ENCODE measurements at regions not wholly inside any gene's neighbourhood (a gene's known extent, or its start where the extent isn't known, plus 50 kb on each side); places are given as distances from the start of the nearest gene placed in this dataset.

DNA sequence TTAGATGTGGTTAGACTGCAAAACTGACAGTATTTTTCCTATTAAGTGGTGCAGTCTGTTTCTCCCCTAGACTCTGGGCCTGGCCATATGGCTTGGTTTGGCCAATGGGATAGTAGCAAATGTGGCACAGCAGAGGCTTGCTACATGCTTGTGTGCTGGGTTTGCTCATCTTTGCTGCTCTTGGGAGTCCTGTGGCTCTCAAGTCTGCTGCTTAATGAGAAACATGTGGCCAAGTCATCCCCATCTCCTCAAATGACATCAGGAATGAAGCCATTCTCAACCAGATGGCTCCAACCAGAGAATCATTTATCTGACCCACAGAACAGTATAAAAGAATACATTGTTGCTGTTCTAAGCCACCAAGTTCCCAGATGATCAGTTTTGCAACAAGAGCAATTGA, 57.1 kb upstream of the PAX3 start:
- TF ChIP-seq EZH2 (IDR thresholded peaks at IDR 0.05; ENCODE audit: low read length, missing control alignments), result no peak
- TF ChIP-seq, protein P1, sequence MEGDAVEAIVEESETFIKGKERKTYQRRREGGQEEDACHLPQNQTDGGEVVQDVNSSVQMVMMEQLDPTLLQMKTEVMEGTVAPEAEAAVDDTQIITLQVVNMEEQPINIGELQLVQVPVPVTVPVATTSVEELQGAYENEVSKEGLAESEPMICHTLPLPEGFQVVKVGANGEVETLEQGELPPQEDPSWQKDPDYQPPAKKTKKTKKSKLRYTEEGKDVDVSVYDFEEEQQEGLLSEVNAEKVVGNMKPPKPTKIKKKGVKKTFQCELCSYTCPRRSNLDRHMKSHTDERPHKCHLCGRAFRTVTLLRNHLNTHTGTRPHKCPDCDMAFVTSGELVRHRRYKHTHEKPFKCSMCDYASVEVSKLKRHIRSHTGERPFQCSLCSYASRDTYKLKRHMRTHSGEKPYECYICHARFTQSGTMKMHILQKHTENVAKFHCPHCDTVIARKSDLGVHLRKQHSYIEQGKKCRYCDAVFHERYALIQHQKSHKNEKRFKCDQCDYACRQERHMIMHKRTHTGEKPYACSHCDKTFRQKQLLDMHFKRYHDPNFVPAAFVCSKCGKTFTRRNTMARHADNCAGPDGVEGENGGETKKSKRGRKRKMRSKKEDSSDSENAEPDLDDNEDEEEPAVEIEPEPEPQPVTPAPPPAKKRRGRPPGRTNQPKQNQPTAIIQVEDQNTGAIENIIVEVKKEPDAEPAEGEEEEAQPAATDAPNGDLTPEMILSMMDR (conservative IDR thresholded peaks at IDR 0.05 in 1 of 2, IDR thresholded peaks at IDR 0.05 in 1 of 2; ENCODE audit: low read depth in 1 of 2, low read length in 2 of 2), result no peak
- H3K36me3 ChIP-seq (ENCODE audit: control insufficient read depth, insufficient read depth, low read length), result no peaks in the 10 kb centered on the region
- H4K20me1 ChIP-seq (ENCODE audit: control insufficient read depth, extremely low read depth, insufficient read depth, low read length), result no peaks in the 10 kb centered on the region
- H3K4me3 ChIP-seq (replicated peaks in 1 of 4; ENCODE audit: control extremely low read depth in 1 of 4, insufficient read depth in 1 of 4, low read depth in 3 of 4, low read length in 4 of 4), result no peak overlapping the region
- H3K4me1 ChIP-seq (ENCODE audit: control insufficient read depth, extremely low read depth, insufficient read depth, low read length), result no peaks in the 10 kb centered on the region
- H3K9ac ChIP-seq (ENCODE audit: insufficient read depth, low read length), result no peak overlapping the region
- H3K9me3 ChIP-seq (ENCODE audit: control insufficient read depth, insufficient read depth, low read depth, low read length), result no peaks in the 10 kb centered on the region
- peak; percentile 1 to 31 for DNase-seq (ENCODE audit: low read depth in 2 of 2)
- no peak overlapping the region for H2AFZ ChIP-seq (ENCODE audit: low read length)
- H3K4me2 ChIP-seq (ENCODE audit: extremely low read depth, insufficient read depth, low read length), result no peak overlapping the region
- no peak overlapping the region for H3K27ac ChIP-seq (ENCODE audit: insufficient read depth, low read length)
- no peaks in the 10 kb centered on the region for H3K27me3 ChIP-seq (ENCODE audit: control insufficient read depth, insufficient read depth, low read length)
- no peaks in the 10 kb centered on the region for H3K79me2 ChIP-seq (ENCODE audit: control insufficient read depth, insufficient read depth, low read length)

DNA sequence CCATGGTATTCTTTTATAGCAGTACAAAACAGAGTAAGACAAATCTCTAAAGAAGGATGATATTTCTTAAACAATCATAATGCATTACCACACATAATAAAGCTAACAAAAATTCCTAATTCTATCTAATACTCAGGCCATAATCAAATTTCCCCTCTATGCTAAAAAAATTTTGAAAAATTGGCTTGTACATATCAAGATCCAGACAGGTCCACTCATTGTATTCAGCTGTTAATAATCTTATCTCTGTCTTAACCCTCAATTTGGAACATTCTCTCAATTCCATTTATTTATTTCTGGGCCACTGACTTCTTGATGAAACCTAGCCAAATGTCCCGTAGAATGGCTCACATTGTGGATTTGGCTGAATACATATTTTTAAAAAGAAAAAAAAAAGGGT, 59.1 kb upstream of the PAX3 start:
- DNase-seq (ENCODE audit: low read depth in 2 of 2), result peak in 1 of 2 donors; percentile 3
- Histone ChIP-seq H3K9ac (ENCODE audit: insufficient read depth, low read length) (no peak overlapping the region), H3K79me2 (ENCODE audit: control insufficient read depth, insufficient read depth, low read length) (no peaks in the 10 kb centered on the region), H4K20me1 (ENCODE audit: control insufficient read depth, extremely low read depth, insufficient read depth, low read length) (no peaks in the 10 kb centered on the region), H3K27me3 (ENCODE audit: control insufficient read depth, insufficient read depth, low read length) (no peaks in the 10 kb centered on the region), H3K36me3 (ENCODE audit: control insufficient read depth, insufficient read depth, low read length) (no peaks in the 10 kb centered on the region), H3K4me3 (replicated peaks in 1 of 4; ENCODE audit: control extremely low read depth in 1 of 4, insufficient read depth in 1 of 4, low read depth in 3 of 4, low read length in 4 of 4) (no peak overlapping the region), H3K4me2 (ENCODE audit: extremely low read depth, insufficient read depth, low read length) (no peak overlapping the region), H3K4me1 (ENCODE audit: control insufficient read depth, extremely low read depth, insufficient read depth, low read length) (no peaks in the 10 kb centered on the region), H2AFZ (ENCODE audit: low read length) (no peak overlapping the region), H3K9me3 (ENCODE audit: control insufficient read depth, insufficient read depth, low read depth, low read length) (no peaks in the 10 kb centered on the region), H3K27ac (ENCODE audit: insufficient read depth, low read length) (no peak overlapping the region)
- TF ChIP-seq EZH2 (IDR thresholded peaks at IDR 0.05; ENCODE audit: low read length, missing control alignments), result no peak
- TF ChIP-seq, protein P1 (conservative IDR thresholded peaks at IDR 0.05 in 1 of 2, IDR thresholded peaks at IDR 0.05 in 1 of 2; ENCODE audit: low read depth in 1 of 2, low read length in 2 of 2), result no peak

GRCh38 chr2:222358876-222359275, 60.1 kb upstream of the PAX3 start:
- Histone ChIP-seq H2AFZ (ENCODE audit: low read length) (no peak overlapping the region), H3K4me1 (ENCODE audit: control insufficient read depth, extremely low read depth, insufficient read depth, low read length) (no peaks in the 10 kb centered on the region), H3K9ac (ENCODE audit: insufficient read depth, low read length) (no peak overlapping the region), H3K9me3 (ENCODE audit: control insufficient read depth, insufficient read depth, low read depth, low read length) (no peaks in the 10 kb centered on the region), H3K27ac (ENCODE audit: insufficient read depth, low read length) (no peak overlapping the region), H3K27me3 (ENCODE audit: control insufficient read depth, insufficient read depth, low read length) (no peaks in the 10 kb centered on the region), H3K79me2 (ENCODE audit: control insufficient read depth, insufficient read depth, low read length) (no peaks in the 10 kb centered on the region), H4K20me1 (ENCODE audit: control insufficient read depth, extremely low read depth, insufficient read depth, low read length) (no peaks in the 10 kb centered on the region), H3K4me3 (replicated peaks in 1 of 4; ENCODE audit: control extremely low read depth in 1 of 4, insufficient read depth in 1 of 4, low read depth in 3 of 4, low read length in 4 of 4) (no peak overlapping the region), H3K36me3 (ENCODE audit: control insufficient read depth, insufficient read depth, low read length) (no peaks in the 10 kb centered on the region), H3K4me2 (ENCODE audit: extremely low read depth, insufficient read depth, low read length) (no peak overlapping the region)
- TF ChIP-seq, protein P1 (conservative IDR thresholded peaks at IDR 0.05 in 1 of 2, IDR thresholded peaks at IDR 0.05 in 1 of 2; ENCODE audit: low read depth in 1 of 2, low read length in 2 of 2), result no peak
- no peak for TF ChIP-seq EZH2 (IDR thresholded peaks at IDR 0.05; ENCODE audit: low read length, missing control alignments)
- DNase-seq (ENCODE audit: low read depth in 2 of 2), result peak; percentile 51 to 52

Measured in fibroblast of lung (primary cell).